ENCODE measurements at regions not wholly inside any gene's neighbourhood (a gene's known extent, or its start where the extent isn't known, plus 50 kb on each side); places are given as distances from the start of the nearest gene placed in this dataset.
A peak's percentile ranks its signal among the peaks of the same experiment; 100 is the strongest.

- TF ChIP-seq, protein P1, sequence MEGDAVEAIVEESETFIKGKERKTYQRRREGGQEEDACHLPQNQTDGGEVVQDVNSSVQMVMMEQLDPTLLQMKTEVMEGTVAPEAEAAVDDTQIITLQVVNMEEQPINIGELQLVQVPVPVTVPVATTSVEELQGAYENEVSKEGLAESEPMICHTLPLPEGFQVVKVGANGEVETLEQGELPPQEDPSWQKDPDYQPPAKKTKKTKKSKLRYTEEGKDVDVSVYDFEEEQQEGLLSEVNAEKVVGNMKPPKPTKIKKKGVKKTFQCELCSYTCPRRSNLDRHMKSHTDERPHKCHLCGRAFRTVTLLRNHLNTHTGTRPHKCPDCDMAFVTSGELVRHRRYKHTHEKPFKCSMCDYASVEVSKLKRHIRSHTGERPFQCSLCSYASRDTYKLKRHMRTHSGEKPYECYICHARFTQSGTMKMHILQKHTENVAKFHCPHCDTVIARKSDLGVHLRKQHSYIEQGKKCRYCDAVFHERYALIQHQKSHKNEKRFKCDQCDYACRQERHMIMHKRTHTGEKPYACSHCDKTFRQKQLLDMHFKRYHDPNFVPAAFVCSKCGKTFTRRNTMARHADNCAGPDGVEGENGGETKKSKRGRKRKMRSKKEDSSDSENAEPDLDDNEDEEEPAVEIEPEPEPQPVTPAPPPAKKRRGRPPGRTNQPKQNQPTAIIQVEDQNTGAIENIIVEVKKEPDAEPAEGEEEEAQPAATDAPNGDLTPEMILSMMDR (conservative IDR thresholded peaks at IDR 0.05), result no peak
- no peak overlapping the region for H3K27ac ChIP-seq
Observed at GRCh38 chr5:68653471-68653870, 437.9 kb downstream of the PIK3R1 start.

DNA sequence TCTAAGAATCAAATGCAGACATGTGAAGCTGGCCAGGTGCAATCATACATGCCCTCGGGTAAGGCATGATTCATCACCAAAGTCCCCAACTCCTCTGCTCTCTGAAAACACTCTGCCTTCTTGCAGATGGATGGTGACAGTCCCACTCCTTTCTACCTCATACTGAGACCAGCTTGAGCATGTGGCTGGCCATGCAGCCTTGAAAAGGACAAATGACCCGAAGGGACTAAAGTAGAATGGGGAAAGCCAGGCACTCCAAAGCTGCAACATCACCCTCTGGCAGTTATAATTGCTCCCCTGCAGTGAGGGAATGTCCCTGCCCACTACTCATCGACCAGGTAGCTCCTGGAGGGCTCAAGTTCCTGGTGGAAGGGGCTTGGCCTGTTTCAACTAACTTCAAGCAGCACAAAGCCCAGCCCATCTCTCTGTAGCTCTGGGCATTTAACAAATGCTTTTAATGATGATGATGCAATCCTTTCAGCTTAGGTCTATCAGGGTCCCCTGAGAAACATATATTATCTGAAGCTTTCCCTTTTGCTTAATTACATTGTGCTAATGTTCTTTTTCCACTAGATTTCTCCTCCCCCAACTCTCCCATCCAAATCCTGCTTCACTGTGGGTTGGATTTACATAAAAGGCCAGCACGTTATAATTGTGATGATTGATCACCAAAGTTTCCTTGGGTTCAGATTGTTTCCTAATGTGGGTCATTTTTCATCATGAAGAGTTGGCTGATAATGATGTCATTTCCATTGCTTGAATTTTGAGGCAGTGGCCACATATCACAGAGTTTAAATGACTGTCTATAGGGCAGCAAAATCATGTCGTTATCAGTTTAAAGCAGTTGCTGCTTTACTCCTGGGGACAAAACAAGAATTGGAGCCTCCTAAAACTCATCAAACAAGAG, 436.5 kb upstream of the SLC30A5 start:
- TF ChIP-seq, protein P1 (conservative IDR thresholded peaks at IDR 0.05), result no peak
- no peak for TF ChIP-seq ZFX (IDR thresholded peaks at IDR 0.05)
- no peak overlapping the region for H3K27ac ChIP-seq

- H3K27ac ChIP-seq, result no peak overlapping the region
Observed at GRCh38 chr5:68658810-68659372, 434.9 kb upstream of the SLC30A5 start.

DNA sequence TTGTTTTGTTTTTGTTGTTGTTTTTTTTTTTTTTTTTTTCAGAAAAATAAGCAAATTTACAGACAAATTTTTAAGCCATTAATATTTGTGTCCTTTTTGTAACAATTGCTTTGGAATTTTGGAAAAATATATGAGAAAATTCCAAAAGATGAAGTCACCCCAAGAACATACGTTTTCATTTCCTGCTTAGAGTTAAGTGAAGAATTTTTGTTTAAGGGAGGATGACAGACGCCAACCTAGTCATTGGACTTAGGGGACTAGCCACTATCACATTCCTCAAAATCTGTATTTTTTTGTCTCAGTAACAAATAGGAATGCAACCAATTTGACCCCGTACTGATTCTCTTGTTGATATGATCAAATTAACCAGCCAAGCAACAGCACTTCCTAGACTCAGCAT, 433.9 kb upstream of the SLC30A5 start:
- TF ChIP-seq, protein P1 (conservative IDR thresholded peaks at IDR 0.05), result no peak
- TF ChIP-seq ZFX (IDR thresholded peaks at IDR 0.05), result no peak
- H3K27ac ChIP-seq, result no peak overlapping the region

More at GRCh38 chr5:68658810-68659372, 434.9 kb upstream of the SLC30A5 start:
- TF ChIP-seq, protein P1 (conservative IDR thresholded peaks at IDR 0.05), result no peak
- TF ChIP-seq ZFX (IDR thresholded peaks at IDR 0.05), result no peak

GRCh38 chr5:68661237-68661636, 432.6 kb upstream of the SLC30A5 start:
- no peak overlapping the region for H3K27ac ChIP-seq
- TF ChIP-seq, protein P1 (conservative IDR thresholded peaks at IDR 0.05), result peak; percentile 70
- TF ChIP-seq ZFX (IDR thresholded peaks at IDR 0.05), result no peak

DNA sequence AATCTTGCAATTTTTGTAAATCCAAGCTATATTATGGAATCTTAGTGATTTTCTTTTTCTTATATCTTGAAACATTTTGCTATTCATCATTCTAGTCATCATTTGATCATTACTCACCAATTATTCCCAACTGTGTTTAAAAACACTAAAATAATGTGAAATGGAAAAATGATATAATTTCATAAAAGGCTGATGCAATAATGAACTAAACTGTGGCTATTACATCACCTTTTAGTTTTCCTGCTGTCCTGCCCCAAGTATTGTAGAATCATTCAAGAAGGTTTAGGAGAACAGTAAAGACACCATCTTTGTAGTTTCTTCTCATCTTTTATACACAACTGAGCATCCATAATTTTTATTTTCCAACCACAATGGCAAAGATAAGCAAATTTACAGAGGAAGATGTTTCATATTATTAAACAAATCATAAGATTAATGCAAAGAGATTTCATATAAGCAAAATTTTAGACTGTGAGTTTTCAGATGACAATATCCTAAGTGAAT, 431.0 kb upstream of the SLC30A5 start:
- TF ChIP-seq, protein P1 (conservative IDR thresholded peaks at IDR 0.05), result no peak
- no peak for TF ChIP-seq ZFX (IDR thresholded peaks at IDR 0.05)
- no peak overlapping the region for H3K27ac ChIP-seq
